ENCODE measurements at regions not wholly inside any gene's neighbourhood (a gene's known extent, or its start where the extent isn't known, plus 50 kb on each side); places are given as distances from the start of the nearest gene placed in this dataset.

DNA sequence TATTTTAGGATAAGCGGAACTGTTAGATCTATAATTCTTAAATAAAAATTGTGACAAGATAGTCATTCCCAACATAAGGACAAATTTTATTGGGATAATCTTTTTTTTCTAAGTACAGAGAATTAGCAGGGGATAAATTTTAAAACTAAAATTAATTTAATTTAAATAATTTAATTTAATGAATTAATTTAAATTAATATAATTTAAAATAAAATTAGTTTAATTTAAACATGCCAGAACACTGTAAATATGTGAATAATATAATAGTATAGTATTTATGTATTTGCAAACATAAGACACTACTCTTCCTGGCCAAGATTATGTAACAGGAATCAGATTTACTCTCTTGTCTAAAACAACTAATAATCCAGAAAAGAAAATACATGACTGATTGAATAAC, 1055.9 kb downstream of the PDHA2 start:
- no peak for TF ChIP-seq YY1 (IDR thresholded peaks at IDR 0.05; ENCODE audit: low read depth)
- TF ChIP-seq, protein P1, sequence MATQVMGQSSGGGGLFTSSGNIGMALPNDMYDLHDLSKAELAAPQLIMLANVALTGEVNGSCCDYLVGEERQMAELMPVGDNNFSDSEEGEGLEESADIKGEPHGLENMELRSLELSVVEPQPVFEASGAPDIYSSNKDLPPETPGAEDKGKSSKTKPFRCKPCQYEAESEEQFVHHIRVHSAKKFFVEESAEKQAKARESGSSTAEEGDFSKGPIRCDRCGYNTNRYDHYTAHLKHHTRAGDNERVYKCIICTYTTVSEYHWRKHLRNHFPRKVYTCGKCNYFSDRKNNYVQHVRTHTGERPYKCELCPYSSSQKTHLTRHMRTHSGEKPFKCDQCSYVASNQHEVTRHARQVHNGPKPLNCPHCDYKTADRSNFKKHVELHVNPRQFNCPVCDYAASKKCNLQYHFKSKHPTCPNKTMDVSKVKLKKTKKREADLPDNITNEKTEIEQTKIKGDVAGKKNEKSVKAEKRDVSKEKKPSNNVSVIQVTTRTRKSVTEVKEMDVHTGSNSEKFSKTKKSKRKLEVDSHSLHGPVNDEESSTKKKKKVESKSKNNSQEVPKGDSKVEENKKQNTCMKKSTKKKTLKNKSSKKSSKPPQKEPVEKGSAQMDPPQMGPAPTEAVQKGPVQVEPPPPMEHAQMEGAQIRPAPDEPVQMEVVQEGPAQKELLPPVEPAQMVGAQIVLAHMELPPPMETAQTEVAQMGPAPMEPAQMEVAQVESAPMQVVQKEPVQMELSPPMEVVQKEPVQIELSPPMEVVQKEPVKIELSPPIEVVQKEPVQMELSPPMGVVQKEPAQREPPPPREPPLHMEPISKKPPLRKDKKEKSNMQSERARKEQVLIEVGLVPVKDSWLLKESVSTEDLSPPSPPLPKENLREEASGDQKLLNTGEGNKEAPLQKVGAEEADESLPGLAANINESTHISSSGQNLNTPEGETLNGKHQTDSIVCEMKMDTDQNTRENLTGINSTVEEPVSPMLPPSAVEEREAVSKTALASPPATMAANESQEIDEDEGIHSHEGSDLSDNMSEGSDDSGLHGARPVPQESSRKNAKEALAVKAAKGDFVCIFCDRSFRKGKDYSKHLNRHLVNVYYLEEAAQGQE (IDR thresholded peaks at IDR 0.05; ENCODE audit: low read depth) = no peak

DNA sequence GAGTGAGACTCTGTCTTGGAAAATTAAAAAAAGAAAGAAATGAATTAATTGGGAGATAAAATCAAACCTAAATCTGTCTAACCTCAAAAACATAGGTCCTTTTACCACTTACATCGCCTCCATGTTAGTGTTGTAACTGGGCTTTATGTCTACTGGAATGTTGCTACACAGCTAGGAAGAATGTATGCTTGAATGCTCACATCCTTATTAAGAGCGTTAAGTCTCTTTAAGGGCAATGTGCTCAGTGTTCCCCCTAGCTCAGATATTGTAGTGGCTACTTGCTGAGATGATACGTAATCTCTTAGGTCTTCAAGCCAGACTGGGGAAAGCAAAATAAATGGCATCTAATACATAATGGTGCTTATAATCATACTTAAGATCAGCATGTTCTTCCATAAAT, 1072.8 kb downstream of the PDHA2 start:
- TF ChIP-seq, protein P1 (IDR thresholded peaks at IDR 0.05; ENCODE audit: low read depth) = no peak
- TF ChIP-seq EGR1 (IDR thresholded peaks at IDR 0.05) (no peak), NFIC (IDR thresholded peaks at IDR 0.05) (no peak), TAF1 (IDR thresholded peaks at IDR 0.05; ENCODE audit: low read depth) (no peak), EP300 (IDR thresholded peaks at IDR 0.05; ENCODE audit: borderline replicate concordance) (no peak), RAD21 (IDR thresholded peaks at IDR 0.05; ENCODE audit: low read depth) (no peak), TCF12 (IDR thresholded peaks at IDR 0.05; ENCODE audit: low read depth) (no peak), TEAD4 (IDR thresholded peaks at IDR 0.05) (no peak), CREB1 (IDR thresholded peaks at IDR 0.05; ENCODE audit: low read depth) (no peak), YY1 (IDR thresholded peaks at IDR 0.05; ENCODE audit: low read depth) (no peak), ZBTB7A (IDR thresholded peaks at IDR 0.05; ENCODE audit: low read depth) (no peak), FOXM1 (IDR thresholded peaks at IDR 0.05; ENCODE audit: borderline replicate concordance, low read depth) (no peak), CEBPB (IDR thresholded peaks at IDR 0.05) (no peak)
- TF ChIP-seq, protein P2, sequence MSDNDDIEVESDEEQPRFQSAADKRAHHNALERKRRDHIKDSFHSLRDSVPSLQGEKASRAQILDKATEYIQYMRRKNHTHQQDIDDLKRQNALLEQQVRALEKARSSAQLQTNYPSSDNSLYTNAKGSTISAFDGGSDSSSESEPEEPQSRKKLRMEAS (IDR thresholded peaks at IDR 0.05) = no peak
- TF ChIP-seq, protein P3, sequence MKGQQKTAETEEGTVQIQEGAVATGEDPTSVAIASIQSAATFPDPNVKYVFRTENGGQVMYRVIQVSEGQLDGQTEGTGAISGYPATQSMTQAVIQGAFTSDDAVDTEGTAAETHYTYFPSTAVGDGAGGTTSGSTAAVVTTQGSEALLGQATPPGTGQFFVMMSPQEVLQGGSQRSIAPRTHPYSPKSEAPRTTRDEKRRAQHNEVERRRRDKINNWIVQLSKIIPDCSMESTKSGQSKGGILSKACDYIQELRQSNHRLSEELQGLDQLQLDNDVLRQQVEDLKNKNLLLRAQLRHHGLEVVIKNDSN (IDR thresholded peaks at IDR 0.05) = no peak

DNA sequence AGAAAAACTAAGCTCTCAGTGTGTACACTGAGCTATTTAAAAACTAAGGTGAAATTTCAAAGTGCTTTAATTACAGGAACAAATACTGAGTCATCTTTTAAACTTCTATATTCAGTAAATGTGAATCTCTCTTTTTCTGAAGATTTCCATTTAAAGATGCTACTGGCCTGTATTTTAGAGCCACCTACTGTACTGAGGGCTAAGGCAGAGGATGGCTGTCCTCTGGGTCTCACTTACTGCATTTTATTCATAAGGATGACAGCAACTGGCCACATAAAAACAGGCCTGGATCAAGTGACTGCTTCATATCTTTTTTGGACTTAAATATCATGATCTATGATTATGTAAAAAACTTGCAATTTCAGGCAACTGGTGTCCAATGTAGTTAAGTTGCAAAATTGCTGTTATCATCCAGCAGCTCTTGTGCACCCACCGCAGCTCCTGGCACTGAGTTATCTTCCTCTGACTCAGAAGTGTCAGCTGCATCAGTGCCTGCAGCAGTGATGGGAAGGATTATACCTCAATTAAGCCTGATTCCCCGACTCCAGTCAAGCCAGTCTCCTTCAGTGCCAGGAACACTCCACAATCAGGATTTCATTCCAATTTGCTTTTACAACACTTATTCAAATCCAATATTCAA, 1073.7 kb downstream of the PDHA2 start:
- TF ChIP-seq TCF12 (IDR thresholded peaks at IDR 0.05; ENCODE audit: low read depth) (no peak), FOXM1 (IDR thresholded peaks at IDR 0.05; ENCODE audit: borderline replicate concordance, low read depth) (no peak), TAF1 (IDR thresholded peaks at IDR 0.05; ENCODE audit: low read depth) (no peak), NFIC (IDR thresholded peaks at IDR 0.05) (no peak), CREB1 (IDR thresholded peaks at IDR 0.05; ENCODE audit: low read depth) (no peak), ZBTB7A (IDR thresholded peaks at IDR 0.05; ENCODE audit: low read depth) (no peak), YY1 (IDR thresholded peaks at IDR 0.05; ENCODE audit: low read depth) (no peak), RAD21 (IDR thresholded peaks at IDR 0.05; ENCODE audit: low read depth) (no peak), TEAD4 (IDR thresholded peaks at IDR 0.05) (no peak), EGR1 (IDR thresholded peaks at IDR 0.05) (no peak), EP300 (IDR thresholded peaks at IDR 0.05; ENCODE audit: borderline replicate concordance) (no peak), CEBPB (IDR thresholded peaks at IDR 0.05) (no peak)
- TF ChIP-seq, protein P3 (IDR thresholded peaks at IDR 0.05) = no peak
- TF ChIP-seq, protein P1 (IDR thresholded peaks at IDR 0.05; ENCODE audit: low read depth) = no peak
- TF ChIP-seq, protein P2 (IDR thresholded peaks at IDR 0.05) = no peak

DNA sequence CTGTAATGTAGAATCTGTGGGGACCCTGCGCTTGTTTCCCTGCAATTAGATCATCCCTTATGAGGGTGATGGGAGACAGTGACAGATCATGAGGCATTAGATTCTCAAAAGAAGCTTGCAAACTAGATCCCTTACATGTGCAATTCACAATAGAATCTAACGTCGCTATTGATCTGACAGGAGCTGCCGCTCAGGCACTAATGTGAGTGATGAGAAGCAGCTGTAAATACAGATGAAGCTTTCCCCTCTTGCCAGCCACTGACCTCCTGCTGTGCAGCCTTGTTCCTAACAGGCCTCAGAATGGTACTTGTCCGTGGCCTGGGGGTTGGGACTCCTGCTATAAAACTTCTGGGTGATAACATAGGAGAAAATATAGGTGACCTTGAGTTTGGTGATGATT, 1076.8 kb downstream of the PDHA2 start:
- TF ChIP-seq ZBTB7A (IDR thresholded peaks at IDR 0.05; ENCODE audit: low read depth) (no peak), YY1 (IDR thresholded peaks at IDR 0.05; ENCODE audit: low read depth) (no peak)
- TF ChIP-seq, protein P2 (IDR thresholded peaks at IDR 0.05) = no peak

Measured in Ishikawa (cell line).